ENCODE measurements at regions not wholly inside any gene's neighbourhood (a gene's known extent, or its start where the extent isn't known, plus 50 kb on each side); places are given as distances from the start of the nearest gene placed in this dataset.

- TF ChIP-seq ZNF843 (tag by site-specific recombination; IDR thresholded peaks at IDR 0.05): no peak
- TF ChIP-seq ZSCAN5A (tag by site-specific recombination; IDR thresholded peaks at IDR 0.05): no peak
- TF ChIP-seq GLIS2 (tag by site-specific recombination; IDR thresholded peaks at IDR 0.05): no peak
- TF ChIP-seq ZNF777 (tag by site-specific recombination; IDR thresholded peaks at IDR 0.05; ENCODE audit: borderline replicate concordance): no peak
- TF ChIP-seq ZFP69B (tag by site-specific recombination; IDR thresholded peaks at IDR 0.05): no peak
- TF ChIP-seq CTCF (tag by site-specific recombination; IDR thresholded peaks at IDR 0.05): no peak
- TF ChIP-seq PRDM10 (tag by site-specific recombination; IDR thresholded peaks at IDR 0.05): no peak
- no peak for TF ChIP-seq ZNF133 (tag by site-specific recombination; IDR thresholded peaks at IDR 0.05)
These were observed 502.0 kb downstream of the HAPSTR1 start for GRCh38 chr16:9593440-9593839.
